NCI-H2029 (cell line): ENCODE measurements at regions not wholly inside any gene's neighbourhood (a gene's known extent, or its start where the extent isn't known, plus 50 kb on each side); places are given as distances from the start of the nearest gene placed in this dataset.

ENCODE experiments used
- DNase-seq: peaks from one replicate; lab custom pipeline; 2025; lab: John Stamatoyannopoulos, UW

- peak; percentile 47 for DNase-seq
Measured at GRCh38 chr5:2334719-2335118, 416.8 kb downstream of the IRX2 start.

GRCh38 chr5:2333291-2333690 lies 418.2 kb downstream of the IRX2 start:
- no peak for DNase-seq

- no peak for DNase-seq
Measured at GRCh38 chr5:2332521-2332920, 419.0 kb downstream of the IRX2 start.

- DNase-seq, result no peak
Measured at GRCh38 chr5:2330325-2331130, 420.9 kb downstream of the IRX2 start.

GRCh38 chr5:2329741-2330140 lies 421.7 kb downstream of the IRX2 start:
- DNase-seq, result no peak

- DNase-seq, result no peak
Measured at GRCh38 chr5:2326601-2327000, 424.9 kb downstream of the IRX2 start.

- DNase-seq, result no peak
Measured at GRCh38 chr5:2324788-2325187, 426.7 kb downstream of the IRX2 start.

- no peak for DNase-seq
Measured at GRCh38 chr5:2320611-2321010, 430.9 kb downstream of the IRX2 start.

- DNase-seq, result no peak
Measured at GRCh38 chr5:2317540-2317939, 433.9 kb downstream of the IRX2 start.

GRCh38 chr5:2311851-2312250 lies 429.1 kb upstream of the IRX4 start:
- DNase-seq, result no peak

GRCh38 chr5:2310946-2311345 lies 428.2 kb upstream of the IRX4 start:
- DNase-seq, result no peak

GRCh38 chr5:2307631-2308030 lies 424.9 kb upstream of the IRX4 start:
- no peak for DNase-seq

GRCh38 chr5:2306711-2307110 lies 424.0 kb upstream of the IRX4 start:
- no peak for DNase-seq

GRCh38 chr5:2303431-2304100 lies 420.8 kb upstream of the IRX4 start:
- no peak for DNase-seq

- DNase-seq, result no peak
Measured at GRCh38 chr5:2302169-2302568, 419.4 kb upstream of the IRX4 start.

GRCh38 chr5:2300861-2301574 lies 418.3 kb upstream of the IRX4 start:
- no peak for DNase-seq

- DNase-seq, result no peak
Measured at GRCh38 chr5:2300421-2300820, 417.7 kb upstream of the IRX4 start.

GRCh38 chr5:2299388-2300220 lies 416.9 kb upstream of the IRX4 start:
- DNase-seq, result no peak

- peak; percentile 59 for DNase-seq
Measured at GRCh38 chr5:2298781-2299180, 416.1 kb upstream of the IRX4 start.

GRCh38 chr5:2297991-2298390 lies 415.3 kb upstream of the IRX4 start:
- DNase-seq, result no peak

- DNase-seq, result no peak
Measured at GRCh38 chr5:2295476-2295875, 412.8 kb upstream of the IRX4 start.

GRCh38 chr5:2293906-2294305 lies 411.2 kb upstream of the IRX4 start:
- no peak for DNase-seq
